ENCODE measurements at regions not wholly inside any gene's neighbourhood (a gene's known extent, or its start where the extent isn't known, plus 50 kb on each side); places are given as distances from the start of the nearest gene placed in this dataset.

DNA sequence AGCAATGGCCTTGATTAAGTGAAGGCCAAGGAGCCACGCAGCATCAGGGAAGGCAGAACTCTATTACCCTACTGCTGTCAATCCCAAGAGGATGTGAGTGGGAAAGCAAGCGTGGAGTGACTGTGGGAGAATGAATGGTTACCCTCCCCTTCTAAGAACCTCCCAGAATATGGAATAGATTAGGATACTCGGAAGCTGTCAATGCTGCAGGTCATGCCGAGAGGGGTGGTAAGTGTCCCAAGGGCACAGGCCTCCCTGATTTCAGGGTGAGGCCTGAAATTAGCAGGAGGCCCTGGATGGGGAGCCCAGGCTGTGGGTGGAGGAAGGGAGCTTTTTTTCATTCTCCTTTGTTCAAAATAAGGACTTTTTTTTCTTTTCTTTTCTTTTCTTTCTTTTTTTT, 179.9 kb upstream of the JAG1 start:
- intact Hi-C loops (cut with micrococcal nuclease; ENCODE audit: unreplicated experiment) (no loop called here), in situ Hi-C loops (cut with HindIII; ENCODE audit: low pct_unique_long_range_greater_than_20kb, low sequenced_read_pairs) (no loop called here)
- Histone ChIP-seq H3K4me3 (ENCODE audit: low read depth in 2 of 2, low read length in 2 of 2) (no peak overlapping the region), H3K4me1 (ENCODE audit: control insufficient read depth, insufficient read depth, low read length) (no peaks in the 10 kb centered on the region), H3K9me3 (ENCODE audit: control insufficient read depth, insufficient read depth, low read depth, low read length) (no peaks in the 10 kb centered on the region), H3K27me3 (ENCODE audit: control insufficient read depth, insufficient read depth, low read length) (no peaks in the 10 kb centered on the region), H3K36me3 (ENCODE audit: control insufficient read depth, insufficient read depth, low read length) (no peaks in the 10 kb centered on the region), H3K27ac (ENCODE audit: low read length) (no peak overlapping the region)
- no peak for DNase-seq (ENCODE audit: low read depth, low spot score)
- ChIA-PET CTCF (no interaction called here), POLR2A (interaction anchor here (0.6 kb wide), 1 partner anchor 692 kb away, joined by 4 read pairs; no protein-coding TSS in a partner anchor)
- BruUV-seq (replicated peaks): no TSS peak
- no peak for ATAC-seq
- TF ChIP-seq, protein P1, sequence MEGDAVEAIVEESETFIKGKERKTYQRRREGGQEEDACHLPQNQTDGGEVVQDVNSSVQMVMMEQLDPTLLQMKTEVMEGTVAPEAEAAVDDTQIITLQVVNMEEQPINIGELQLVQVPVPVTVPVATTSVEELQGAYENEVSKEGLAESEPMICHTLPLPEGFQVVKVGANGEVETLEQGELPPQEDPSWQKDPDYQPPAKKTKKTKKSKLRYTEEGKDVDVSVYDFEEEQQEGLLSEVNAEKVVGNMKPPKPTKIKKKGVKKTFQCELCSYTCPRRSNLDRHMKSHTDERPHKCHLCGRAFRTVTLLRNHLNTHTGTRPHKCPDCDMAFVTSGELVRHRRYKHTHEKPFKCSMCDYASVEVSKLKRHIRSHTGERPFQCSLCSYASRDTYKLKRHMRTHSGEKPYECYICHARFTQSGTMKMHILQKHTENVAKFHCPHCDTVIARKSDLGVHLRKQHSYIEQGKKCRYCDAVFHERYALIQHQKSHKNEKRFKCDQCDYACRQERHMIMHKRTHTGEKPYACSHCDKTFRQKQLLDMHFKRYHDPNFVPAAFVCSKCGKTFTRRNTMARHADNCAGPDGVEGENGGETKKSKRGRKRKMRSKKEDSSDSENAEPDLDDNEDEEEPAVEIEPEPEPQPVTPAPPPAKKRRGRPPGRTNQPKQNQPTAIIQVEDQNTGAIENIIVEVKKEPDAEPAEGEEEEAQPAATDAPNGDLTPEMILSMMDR (IDR thresholded peaks at IDR 0.05): no peak
- no peak for TF ChIP-seq TCF7L2 (IDR thresholded peaks at IDR 0.05; ENCODE audit: low read depth, low read length)
- no peak for TF ChIP-seq POLR2AphosphoS5 (IDR thresholded peaks at IDR 0.05; ENCODE audit: low read depth, low read length)
- TF ChIP-seq, protein P2, sequence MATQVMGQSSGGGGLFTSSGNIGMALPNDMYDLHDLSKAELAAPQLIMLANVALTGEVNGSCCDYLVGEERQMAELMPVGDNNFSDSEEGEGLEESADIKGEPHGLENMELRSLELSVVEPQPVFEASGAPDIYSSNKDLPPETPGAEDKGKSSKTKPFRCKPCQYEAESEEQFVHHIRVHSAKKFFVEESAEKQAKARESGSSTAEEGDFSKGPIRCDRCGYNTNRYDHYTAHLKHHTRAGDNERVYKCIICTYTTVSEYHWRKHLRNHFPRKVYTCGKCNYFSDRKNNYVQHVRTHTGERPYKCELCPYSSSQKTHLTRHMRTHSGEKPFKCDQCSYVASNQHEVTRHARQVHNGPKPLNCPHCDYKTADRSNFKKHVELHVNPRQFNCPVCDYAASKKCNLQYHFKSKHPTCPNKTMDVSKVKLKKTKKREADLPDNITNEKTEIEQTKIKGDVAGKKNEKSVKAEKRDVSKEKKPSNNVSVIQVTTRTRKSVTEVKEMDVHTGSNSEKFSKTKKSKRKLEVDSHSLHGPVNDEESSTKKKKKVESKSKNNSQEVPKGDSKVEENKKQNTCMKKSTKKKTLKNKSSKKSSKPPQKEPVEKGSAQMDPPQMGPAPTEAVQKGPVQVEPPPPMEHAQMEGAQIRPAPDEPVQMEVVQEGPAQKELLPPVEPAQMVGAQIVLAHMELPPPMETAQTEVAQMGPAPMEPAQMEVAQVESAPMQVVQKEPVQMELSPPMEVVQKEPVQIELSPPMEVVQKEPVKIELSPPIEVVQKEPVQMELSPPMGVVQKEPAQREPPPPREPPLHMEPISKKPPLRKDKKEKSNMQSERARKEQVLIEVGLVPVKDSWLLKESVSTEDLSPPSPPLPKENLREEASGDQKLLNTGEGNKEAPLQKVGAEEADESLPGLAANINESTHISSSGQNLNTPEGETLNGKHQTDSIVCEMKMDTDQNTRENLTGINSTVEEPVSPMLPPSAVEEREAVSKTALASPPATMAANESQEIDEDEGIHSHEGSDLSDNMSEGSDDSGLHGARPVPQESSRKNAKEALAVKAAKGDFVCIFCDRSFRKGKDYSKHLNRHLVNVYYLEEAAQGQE (IDR thresholded peaks at IDR 0.05; ENCODE audit: insufficient read depth in 1 of 2, low read depth in 2 of 2, low read length in 1 of 2): no peak
- TF ChIP-seq SIN3A (IDR thresholded peaks at IDR 0.05; ENCODE audit: borderline replicate concordance, insufficient read depth, low read depth, low read length): no peak

DNA sequence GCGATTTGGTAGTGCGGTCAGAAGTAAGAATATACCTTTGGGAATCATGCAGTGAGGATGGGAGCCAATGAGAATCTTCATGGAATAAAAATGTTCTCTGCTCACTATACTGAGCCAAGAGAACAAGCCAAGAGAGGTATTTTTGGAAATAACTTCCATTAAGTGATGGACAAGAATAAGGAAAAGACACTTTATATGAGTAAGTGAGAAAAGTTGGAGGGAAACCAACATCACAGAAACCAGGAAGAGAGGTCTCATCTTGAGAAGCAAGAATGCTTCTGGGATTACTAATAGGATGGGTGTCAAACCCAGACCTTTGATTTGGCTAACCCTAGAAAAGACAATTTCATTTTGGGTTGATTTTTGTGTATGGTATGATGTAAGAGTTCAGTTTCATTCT, 181.2 kb upstream of the JAG1 start:
- CTCF ChIA-PET: no interaction called here
- Histone ChIP-seq H3K4me3 (ENCODE audit: low read depth in 2 of 2, low read length in 2 of 2) (no peak overlapping the region), H3K36me3 (ENCODE audit: control insufficient read depth, insufficient read depth, low read length) (no peaks in the 10 kb centered on the region), H3K27ac (ENCODE audit: low read length) (no peak overlapping the region), H3K27me3 (ENCODE audit: control insufficient read depth, insufficient read depth, low read length) (no peaks in the 10 kb centered on the region), H3K9me3 (ENCODE audit: control insufficient read depth, insufficient read depth, low read depth, low read length) (no peaks in the 10 kb centered on the region), H3K4me1 (ENCODE audit: control insufficient read depth, insufficient read depth, low read length) (no peaks in the 10 kb centered on the region)
- DNase-seq (ENCODE audit: low read depth, low spot score) (no peak), ATAC-seq (no peak)
- POLR2A ChIA-PET: no interaction called here
- in situ Hi-C loops (cut with HindIII; ENCODE audit: low pct_unique_long_range_greater_than_20kb, low sequenced_read_pairs): no loop called here
- intact Hi-C loops (cut with micrococcal nuclease; ENCODE audit: unreplicated experiment): no loop called here
- BruUV-seq (replicated peaks): no TSS peak
- TF ChIP-seq, protein P1 (IDR thresholded peaks at IDR 0.05): no peak
- TF ChIP-seq SIN3A (IDR thresholded peaks at IDR 0.05; ENCODE audit: borderline replicate concordance, insufficient read depth, low read depth, low read length) (no peak), POLR2AphosphoS5 (IDR thresholded peaks at IDR 0.05; ENCODE audit: low read depth, low read length) (no peak), TCF7L2 (IDR thresholded peaks at IDR 0.05; ENCODE audit: low read depth, low read length) (no peak)
- TF ChIP-seq, protein P2 (IDR thresholded peaks at IDR 0.05; ENCODE audit: insufficient read depth in 1 of 2, low read depth in 2 of 2, low read length in 1 of 2): no peak

All from Panc1 (cell line).